ENCODE measurements at regions not wholly inside any gene's neighbourhood (a gene's known extent, or its start where the extent isn't known, plus 50 kb on each side); places are given as distances from the start of the nearest gene placed in this dataset.
"Not testable (repeated sequence)": the region's sequence is repeated elsewhere in the genome, so short reads cannot be mapped to it uniquely, and the experiment has no call there.

GRCh38 chr20:29448806-29449470 is 1808.5 kb upstream of the DEFB115 start:
- no peaks in the 10 kb centered on the region for H3K27me3 ChIP-seq (replicated peaks)
- no peak for DNase-seq
- H3K4me3 ChIP-seq (ENCODE audit: low read depth, low read length): no peak overlapping the region
- no peaks in the 10 kb centered on the region for H3K36me3 ChIP-seq (replicated peaks)
- in situ Hi-C loops (cut with HindIII; ENCODE audit: low pct_ligation_motif_present, low sequenced_read_pairs): no loop called here
- no peak overlapping the region for H3K27ac ChIP-seq
- no peak for TF ChIP-seq CTCF (IDR thresholded peaks at IDR 0.05; ENCODE audit: low read depth, low read length, missing control alignments)

- in situ Hi-C loops (cut with HindIII; ENCODE audit: low pct_ligation_motif_present, low sequenced_read_pairs): no loop called here
- Histone ChIP-seq H3K4me3 (ENCODE audit: low read depth, low read length) (no peak overlapping the region), H3K36me3 (replicated peaks) (no peaks in the 10 kb centered on the region), H3K27me3 (replicated peaks) (no peaks in the 10 kb centered on the region), H3K27ac (no peak overlapping the region)
- no peak for DNase-seq
- no peak for TF ChIP-seq CTCF (IDR thresholded peaks at IDR 0.05; ENCODE audit: low read depth, low read length, missing control alignments)
Measured at GRCh38 chr20:29452186-29452585, 1805.3 kb upstream of the DEFB115 start.

GRCh38 chr20:29456987-29457693 is 1800.3 kb upstream of the DEFB115 start:
- DNase-seq; H3K4me3 ChIP-seq (ENCODE audit: low read depth, low read length); in situ Hi-C loops (cut with HindIII; ENCODE audit: low pct_ligation_motif_present, low sequenced_read_pairs): not testable (repeated sequence)

GRCh38 chr20:29472606-29473005 is 1784.9 kb upstream of the DEFB115 start:
- Histone ChIP-seq H3K36me3 (replicated peaks) (no peaks in the 10 kb centered on the region), H3K27me3 (replicated peaks) (no peaks in the 10 kb centered on the region), H3K27ac (no peak overlapping the region), H3K4me3 (ENCODE audit: low read depth, low read length) (no peak overlapping the region)
- in situ Hi-C loops (cut with HindIII; ENCODE audit: low pct_ligation_motif_present, low sequenced_read_pairs): no loop called here
- TF ChIP-seq CTCF (IDR thresholded peaks at IDR 0.05; ENCODE audit: low read depth, low read length, missing control alignments): no peak
- no peak for DNase-seq

More at GRCh38 chr20:29456987-29457693, 1800.3 kb upstream of the DEFB115 start:
- not testable (repeated sequence) for H3K27ac ChIP-seq; H3K27me3 ChIP-seq (replicated peaks); H3K36me3 ChIP-seq (replicated peaks)

GRCh38 chr20:29492840-29493239 is 1764.6 kb upstream of the DEFB115 start:
- H3K4me3 ChIP-seq (ENCODE audit: low read depth, low read length); H3K27ac ChIP-seq; H3K27me3 ChIP-seq (replicated peaks); DNase-seq; H3K36me3 ChIP-seq (replicated peaks); in situ Hi-C loops (cut with HindIII; ENCODE audit: low pct_ligation_motif_present, low sequenced_read_pairs): not testable (repeated sequence)

GRCh38 chr20:29496767-29497166 is 1760.7 kb upstream of the DEFB115 start:
- H3K27ac ChIP-seq; DNase-seq; in situ Hi-C loops (cut with HindIII; ENCODE audit: low pct_ligation_motif_present, low sequenced_read_pairs); H3K36me3 ChIP-seq (replicated peaks); H3K27me3 ChIP-seq (replicated peaks); H3K4me3 ChIP-seq (ENCODE audit: low read depth, low read length): not testable (repeated sequence)

- DNase-seq: no peak
- in situ Hi-C loops (cut with HindIII; ENCODE audit: low pct_ligation_motif_present, low sequenced_read_pairs): no loop called here
- Histone ChIP-seq H3K4me3 (ENCODE audit: low read depth, low read length) (no peak overlapping the region), H3K36me3 (replicated peaks) (no peaks in the 10 kb centered on the region), H3K27me3 (replicated peaks) (no peaks in the 10 kb centered on the region), H3K27ac (no peak overlapping the region)
- no peak for TF ChIP-seq CTCF (IDR thresholded peaks at IDR 0.05; ENCODE audit: low read depth, low read length, missing control alignments)
Measured at GRCh38 chr20:29497261-29497671, 1760.2 kb upstream of the DEFB115 start.

- H3K4me3 ChIP-seq (ENCODE audit: low read depth, low read length); H3K36me3 ChIP-seq (replicated peaks); DNase-seq; in situ Hi-C loops (cut with HindIII; ENCODE audit: low pct_ligation_motif_present, low sequenced_read_pairs); H3K27ac ChIP-seq; H3K27me3 ChIP-seq (replicated peaks): not testable (repeated sequence)
Measured at GRCh38 chr20:29497684-29498083, 1759.8 kb upstream of the DEFB115 start.

- H3K27ac ChIP-seq; H3K27me3 ChIP-seq (replicated peaks); H3K4me3 ChIP-seq (ENCODE audit: low read depth, low read length); H3K36me3 ChIP-seq (replicated peaks); DNase-seq; in situ Hi-C loops (cut with HindIII; ENCODE audit: low pct_ligation_motif_present, low sequenced_read_pairs): not testable (repeated sequence)
Measured at GRCh38 chr20:29500738-29501137, 1756.7 kb upstream of the DEFB115 start.

- in situ Hi-C loops (cut with HindIII; ENCODE audit: low pct_ligation_motif_present, low sequenced_read_pairs); H3K27ac ChIP-seq; H3K27me3 ChIP-seq (replicated peaks); H3K4me3 ChIP-seq (ENCODE audit: low read depth, low read length); H3K36me3 ChIP-seq (replicated peaks); DNase-seq: not testable (repeated sequence)
Measured at GRCh38 chr20:29514634-29515033, 1742.8 kb upstream of the DEFB115 start.
